H1 (cell line): ENCODE measurements at regions not wholly inside any gene's neighbourhood (a gene's known extent, or its start where the extent isn't known, plus 50 kb on each side); places are given as distances from the start of the nearest gene placed in this dataset.

Experiments
- CTCF ChIA-PET: fragments of 300-600 bp; sonication (Branson Sonifier 250); formaldehyde crosslinking; loops from one replicate; lab custom pipeline; 2021; ENCODE audit not compliant: partially characterized antibody; lab: Charles Lee
- POLR2A ChIA-PET: fragments of 300-600 bp; sonication (Branson Sonifier 250); formaldehyde crosslinking; loops from one replicate; lab custom pipeline; 2021; ENCODE audit warnings: inconsistent platforms; ENCODE audit not compliant: partially characterized antibody; lab: Charles Lee
- DNase-seq, 2 experiments: peaks; one replicate each; pipeline versions ENCODE4 v3.0.0 to v3.0.0-alpha.2; 2010 to 2022; ENCODE audit warnings: low spot score in 2 of 2, low read depth in 1 of 2, mixed read lengths in 1 of 2
- FAIRE-seq: peaks from 2 replicates; lab custom pipeline; 2011; peaks lifted over from hg19 to GRCh38; lab: Jason Lieb, UNC
- H2AFZ ChIP-seq: 2 replicates; pipeline ENCODE4 v1.8.1; 2012; ENCODE audit warnings: low read length, inconsistent platforms
- H2AK5ac ChIP-seq: 2 replicates; pipeline ENCODE4 v1.6.1; 2013; ENCODE audit warnings: low read depth, low read length
- H2BK120ac ChIP-seq: replicated peaks from 2 replicates; pipeline ENCODE3; 2013; ENCODE audit warnings: low read depth, low read length, inconsistent platforms
- H2BK12ac ChIP-seq: 2 replicates; pipeline ENCODE4 v1.6.1; 2013; ENCODE audit warnings: low read depth, low read length
- H2BK15ac ChIP-seq: 2 replicates; pipeline ENCODE4 v1.6.1; 2013; ENCODE audit warnings: low read length
- H2BK20ac ChIP-seq: 2 replicates; pipeline ENCODE4 v1.6.1; 2013; ENCODE audit warnings: low read length
- H2BK5ac ChIP-seq: 2 replicates; pipeline ENCODE4 v1.6.1; 2013; ENCODE audit warnings: low read depth, low read length
- H3K14ac ChIP-seq: 2 replicates; pipeline ENCODE4 v1.6.1; 2013; ENCODE audit warnings: inconsistent platforms; ENCODE audit not compliant: insufficient read length
- H3K18ac ChIP-seq: 2 replicates; pipeline ENCODE4 v1.6.1; 2013; ENCODE audit warnings: low read length; ENCODE audit errors: extremely low read depth
- H3K23ac ChIP-seq: 2 replicates; pipeline ENCODE4 v1.6.1; 2013; ENCODE audit warnings: inconsistent platforms; ENCODE audit not compliant: insufficient read length
- H3K23me2 ChIP-seq: 2 replicates; pipeline ENCODE4 v1.6.1; 2013; ENCODE audit warnings: low read depth, low read length
- H3K27ac ChIP-seq: 2 replicates; pipeline ENCODE4 v1.6.1; 2011; ENCODE audit warnings: low read depth, low read length, inconsistent platforms
- H3K27me3 ChIP-seq, 4 experiments: replicated peaks in 1 of 4; 1 replicate in 1 of 4; 2 replicates in 3 of 4; pipeline versions ENCODE4 v1.6.1 to v1.8.1; 2011 to 2013; ENCODE audit warnings: low read length in 3 of 4, mild to moderate bottlenecking in 3 of 4, inconsistent platforms in 2 of 4, mixed read lengths in 2 of 4, moderate library complexity in 1 of 4; ENCODE audit not compliant: control insufficient read depth in 3 of 4, insufficient read depth in 3 of 4; ENCODE audit errors: extremely low read depth in 1 of 4
- H3K36me3 ChIP-seq, 4 experiments: 2 replicates each; pipeline versions ENCODE4 v1.6.1 to v1.8.1; 2011 to 2013; ENCODE audit warnings: mild to moderate bottlenecking in 4 of 4, low read length in 3 of 4, moderate library complexity in 2 of 4, control low read depth in 1 of 4, inconsistent platforms in 1 of 4; ENCODE audit not compliant: insufficient read depth in 4 of 4, control insufficient read depth in 2 of 4
- H3K4ac ChIP-seq: replicated peaks from 2 replicates; pipeline ENCODE3; 2013; ENCODE audit warnings: low read length, low read depth, mixed read lengths, inconsistent platforms; ENCODE audit not compliant: insufficient read length
- H3K4me1 ChIP-seq, 4 experiments: replicated peaks in 1 of 4; 1 replicate in 1 of 4; 2 replicates in 3 of 4; pipeline versions ENCODE4 v1.6.1 to v1.8.1; 2011 to 2013; ENCODE audit warnings: low read length in 3 of 4, inconsistent platforms in 2 of 4, mixed read lengths in 1 of 4; ENCODE audit not compliant: insufficient read depth in 4 of 4, control insufficient read depth in 3 of 4
- H3K4me2 ChIP-seq, 2 experiments: 2 replicates each; pipeline versions ENCODE4 v1.6.1 to v1.8.1; 2011 to 2013; ENCODE audit warnings: low read depth in 2 of 2, low read length in 2 of 2, control low read depth in 1 of 2, inconsistent platforms in 1 of 2, mild to moderate bottlenecking in 1 of 2; ENCODE audit not compliant: insufficient read depth in 1 of 2
- H3K4me3 ChIP-seq, 4 experiments: fragments of 200-600, 300-600 bp in 1 of 4; sonication (generic), shearing (Covaris generic), sonication (Bioruptor Twin) in 1 of 4; 2 replicates each; pipeline versions ENCODE4 v1.5.1 to v1.8.1; 2011 to 2016; ENCODE audit warnings: low read length in 4 of 4, low read depth in 3 of 4, control low read depth in 2 of 4, inconsistent platforms in 2 of 4, mild to moderate bottlenecking in 2 of 4, mixed read lengths in 1 of 4, moderate library complexity in 1 of 4; ENCODE audit not compliant: insufficient read depth in 2 of 4; ENCODE audit errors: extremely low read depth in 1 of 4
- H3K56ac ChIP-seq: replicated peaks from 2 replicates; pipeline ENCODE3; 2013; ENCODE audit warnings: low read depth, mild to moderate bottlenecking, mixed read lengths, low read length, inconsistent platforms; ENCODE audit not compliant: insufficient read length
- H3K79me1 ChIP-seq: 2 replicates; pipeline ENCODE4 v1.6.1; 2013; ENCODE audit warnings: low read depth, low read length, control low read depth
- H3K79me2 ChIP-seq, 2 experiments: 2 replicates each; pipeline versions ENCODE4 v1.6.1 to v1.8.1; 2012 to 2013; ENCODE audit warnings: low read length in 2 of 2, mild to moderate bottlenecking in 2 of 2, inconsistent platforms in 1 of 2; ENCODE audit not compliant: insufficient read depth in 2 of 2, control insufficient read depth in 1 of 2
- H3K9ac ChIP-seq, 4 experiments: replicated peaks in 1 of 4; 1 replicate in 1 of 4; 2 replicates in 3 of 4; pipeline versions ENCODE4 v1.6.1 to v1.8.1; 2011 to 2013; ENCODE audit warnings: low read depth in 3 of 4, low read length in 3 of 4, control low read depth in 2 of 4, mild to moderate bottlenecking in 2 of 4, moderate library complexity in 2 of 4, inconsistent platforms in 1 of 4; ENCODE audit errors: extremely low read depth in 1 of 4
- H3K9me3 ChIP-seq, 2 experiments: 2 replicates each; pipeline versions ENCODE4 v1.6.1 to v1.8.1; 2012 to 2013; ENCODE audit warnings: mild to moderate bottlenecking in 2 of 2, moderate library complexity in 2 of 2, control low read depth in 1 of 2, inconsistent platforms in 1 of 2, low read depth in 1 of 2, low read length in 1 of 2, mixed read lengths in 1 of 2; ENCODE audit not compliant: insufficient read depth in 2 of 2
- H4K20me1 ChIP-seq, 2 experiments: replicated peaks in 1 of 2; 2 replicates each; pipeline versions ENCODE3 to v1.8.1; 2011 to 2013; ENCODE audit warnings: inconsistent platforms in 2 of 2, low read length in 2 of 2, mild to moderate bottlenecking in 1 of 2; ENCODE audit not compliant: insufficient read depth in 2 of 2, control insufficient read depth in 1 of 2
- H4K5ac ChIP-seq: 2 replicates; pipeline ENCODE4 v1.6.1; 2013; ENCODE audit warnings: low read length, low read depth, mixed read lengths, inconsistent platforms; ENCODE audit not compliant: insufficient read length
- H4K8ac ChIP-seq: 2 replicates; pipeline ENCODE4 v1.8.0; 2013; ENCODE audit warnings: mild to moderate bottlenecking, moderate library complexity, low read length, inconsistent platforms; ENCODE audit not compliant: insufficient read depth; ENCODE audit errors: extremely low read depth
- H4K91ac ChIP-seq: replicated peaks from 2 replicates; pipeline ENCODE3; 2013; ENCODE audit warnings: low read length, mixed read lengths, inconsistent platforms; ENCODE audit not compliant: insufficient read length
- CEBPB ChIP-seq: IDR thresholded peaks from 2 replicates; pipeline ENCODE4 v1.6.1; 2012; ENCODE audit warnings: low read depth, low read length
- JUND ChIP-seq: IDR thresholded peaks from 2 replicates; pipeline ENCODE4 v1.6.1; 2011; ENCODE audit warnings: mild to moderate bottlenecking, improper control_type of control experiment, low read length
- RAD21 ChIP-seq, 2 experiments: IDR thresholded peaks in 1 of 2; conservative IDR thresholded peaks in 1 of 2; 2 replicates each; pipeline ENCODE4 v1.6.1; 2011; ENCODE audit warnings: low read depth in 2 of 2, low read length in 2 of 2, improper control_type of control experiment in 1 of 2, inconsistent platforms in 1 of 2, mild to moderate bottlenecking in 1 of 2, moderate library complexity in 1 of 2
- WGBS, 2 experiments: shearing (Covaris generic) in 1 of 2; methylation state at CpG; one replicate each; pipeline versions ENCODE4 v1.1.6 to v1.1.7; 2013 to 2015; ENCODE audit warnings: low lambda C conversion rate in 2 of 2, mixed read lengths in 2 of 2, inconsistent platforms in 1 of 2, low coverage in 1 of 2, missing lambda C conversion rate in 1 of 2; ENCODE audit not compliant: insufficient replicate concordance in 2 of 2, insufficient coverage in 1 of 2, insufficient read length in 1 of 2; ENCODE audit errors: extremely low coverage in 1 of 2, missing lambda C conversion rate in 1 of 2; 5-methylcytosine and 5-hydroxymethylcytosine counted together

- H4K8ac ChIP-seq: no peak overlapping the region
- H2BK15ac ChIP-seq: no peak overlapping the region
- H3K56ac ChIP-seq: no peak overlapping the region
- H3K9me3 ChIP-seq: no peaks in the 10 kb centered on the region
- no peak overlapping the region for H3K4ac ChIP-seq
- no peaks in the 10 kb centered on the region for H3K27me3 ChIP-seq
- no peaks in the 10 kb centered on the region for H3K23me2 ChIP-seq
- DNase-seq: no peak
- H2AK5ac ChIP-seq: no peak overlapping the region
- H2BK20ac ChIP-seq: no peak overlapping the region
- no peak overlapping the region for H3K4me2 ChIP-seq
- H3K9ac ChIP-seq: no peak overlapping the region
- H3K23ac ChIP-seq: no peak overlapping the region
- no peak overlapping the region for H2BK5ac ChIP-seq
- no peak overlapping the region for H4K91ac ChIP-seq
- ChIA-PET POLR2A (no interaction called here), CTCF (interaction anchor here (0.6 to 0.9 kb wide), 2 partner anchors 209 to 413 kb away, joined by 4 to 5 read pairs; no protein-coding TSS in a partner anchor)
- H3K4me3 ChIP-seq: no peak overlapping the region
- H3K79me2 ChIP-seq: no peaks in the 10 kb centered on the region
- H3K36me3 ChIP-seq: no peaks in the 10 kb centered on the region
- H3K79me1 ChIP-seq: no peaks in the 10 kb centered on the region
- no peak overlapping the region for H3K14ac ChIP-seq
- 87% methylated on average over 4 of the region's 4 CpGs; no CpG with 5 or more reads in 1 of the 2 experiments for WGBS, 2 experiments
- TF ChIP-seq RAD21 (IDR thresholded peaks at IDR 0.05 in 1 of 2, conservative IDR thresholded peaks at IDR 0.05 in 1 of 2; ENCODE audit: low read depth in 2 of 2, low read length in 2 of 2): peak; percentile 32 to 42; a peak in 3 of 4 replicates
- no peak for TF ChIP-seq CEBPB
- TF ChIP-seq JUND: no peak
- TF ChIP-seq, all 59 proteins: peak for 1
- H3K4me1 ChIP-seq: no peaks in the 10 kb centered on the region
- FAIRE-seq: no peak
- H3K18ac ChIP-seq: no peak overlapping the region
- H2BK12ac ChIP-seq: no peak overlapping the region
- H2AFZ ChIP-seq: no peak overlapping the region
- no peak overlapping the region for H4K5ac ChIP-seq
- H4K20me1 ChIP-seq: no peaks in the 10 kb centered on the region
- no peak overlapping the region for H3K27ac ChIP-seq
- no peak overlapping the region for H2BK120ac ChIP-seq
Observed at GRCh38 chr11:109729761-109730160, 307.8 kb downstream of the C11orf87 start.
